ENCODE measurements at regions not wholly inside any gene's neighbourhood (a gene's known extent, or its start where the extent isn't known, plus 50 kb on each side); places are given as distances from the start of the nearest gene placed in this dataset.

GRCh38 chr2:238727585-238728329, 120.1 kb upstream of the TWIST2 start:
- H3K4me3 ChIP-seq (replicated peaks in 1 of 4; ENCODE audit: control extremely low read depth in 1 of 4, insufficient read depth in 1 of 4, low read depth in 3 of 4, low read length in 4 of 4): no peak overlapping the region
- H3K79me2 ChIP-seq (ENCODE audit: control insufficient read depth, insufficient read depth, low read length): no peaks in the 10 kb centered on the region
- no peaks in the 10 kb centered on the region for H3K9me3 ChIP-seq (ENCODE audit: control insufficient read depth, insufficient read depth, low read depth, low read length)
- no peaks in the 10 kb centered on the region for H3K27me3 ChIP-seq (ENCODE audit: control insufficient read depth, insufficient read depth, low read length)
- no peak for TF ChIP-seq CTCF (conservative IDR thresholded peaks at IDR 0.05 in 1 of 2, IDR thresholded peaks at IDR 0.05 in 1 of 2; ENCODE audit: low read depth in 1 of 2, low read length in 2 of 2)
- no peak for TF ChIP-seq EZH2 (IDR thresholded peaks at IDR 0.05; ENCODE audit: low read length, missing control alignments)
- DNase-seq (ENCODE audit: low read depth in 2 of 2): peak; percentile 63 to 81
- H3K9ac ChIP-seq (ENCODE audit: insufficient read depth, low read length): peak overlapping the region; percentile 40
- H3K27ac ChIP-seq (ENCODE audit: insufficient read depth, low read length): peak overlapping the region; percentile 89
- H3K4me1 ChIP-seq (ENCODE audit: control insufficient read depth, extremely low read depth, insufficient read depth, low read length): peaks cover 14% of the 10 kb centered on the region
- no peak overlapping the region for H2AFZ ChIP-seq (ENCODE audit: low read length)
- H4K20me1 ChIP-seq (ENCODE audit: control insufficient read depth, extremely low read depth, insufficient read depth, low read length): no peaks in the 10 kb centered on the region
- peak overlapping the region; percentile 63 for H3K4me2 ChIP-seq (ENCODE audit: extremely low read depth, insufficient read depth, low read length)
- no peaks in the 10 kb centered on the region for H3K36me3 ChIP-seq (ENCODE audit: control insufficient read depth, insufficient read depth, low read length)

GRCh38 chr2:238728330-238729260, 119.3 kb upstream of the TWIST2 start:
- Histone ChIP-seq H2AFZ (ENCODE audit: low read length) (peak overlapping the region; percentile 75), H4K20me1 (ENCODE audit: control insufficient read depth, extremely low read depth, insufficient read depth, low read length) (no peaks in the 10 kb centered on the region), H3K9me3 (ENCODE audit: control insufficient read depth, insufficient read depth, low read depth, low read length) (no peaks in the 10 kb centered on the region), H3K9ac (ENCODE audit: insufficient read depth, low read length) (peak overlapping the region; percentile 17), H3K27me3 (ENCODE audit: control insufficient read depth, insufficient read depth, low read length) (no peaks in the 10 kb centered on the region), H3K4me2 (ENCODE audit: extremely low read depth, insufficient read depth, low read length) (peak overlapping the region; percentile 63), H3K4me1 (ENCODE audit: control insufficient read depth, extremely low read depth, insufficient read depth, low read length) (peaks cover 14% of the 10 kb centered on the region), H3K36me3 (ENCODE audit: control insufficient read depth, insufficient read depth, low read length) (no peaks in the 10 kb centered on the region), H3K4me3 (replicated peaks in 1 of 4; ENCODE audit: control extremely low read depth in 1 of 4, insufficient read depth in 1 of 4, low read depth in 3 of 4, low read length in 4 of 4) (no peak overlapping the region), H3K79me2 (ENCODE audit: control insufficient read depth, insufficient read depth, low read length) (no peaks in the 10 kb centered on the region), H3K27ac (ENCODE audit: insufficient read depth, low read length) (peak overlapping the region; percentile 89)
- DNase-seq (ENCODE audit: low read depth in 2 of 2): peak; percentile 82 to 89
- TF ChIP-seq EZH2 (IDR thresholded peaks at IDR 0.05; ENCODE audit: low read length, missing control alignments) (no peak), CTCF (conservative IDR thresholded peaks at IDR 0.05 in 1 of 2, IDR thresholded peaks at IDR 0.05 in 1 of 2; ENCODE audit: low read depth in 1 of 2, low read length in 2 of 2) (no peak)

- H3K79me2 ChIP-seq (ENCODE audit: control insufficient read depth, insufficient read depth, low read length): no peaks in the 10 kb centered on the region
- peak overlapping the region; percentile 75 for H2AFZ ChIP-seq (ENCODE audit: low read length)
- H3K4me2 ChIP-seq (ENCODE audit: extremely low read depth, insufficient read depth, low read length): peak overlapping the region; percentile 63
- TF ChIP-seq CTCF (conservative IDR thresholded peaks at IDR 0.05 in 1 of 2, IDR thresholded peaks at IDR 0.05 in 1 of 2; ENCODE audit: low read depth in 1 of 2, low read length in 2 of 2) (no peak), EZH2 (IDR thresholded peaks at IDR 0.05; ENCODE audit: low read length, missing control alignments) (no peak)
- no peaks in the 10 kb centered on the region for H3K36me3 ChIP-seq (ENCODE audit: control insufficient read depth, insufficient read depth, low read length)
- H3K4me3 ChIP-seq (replicated peaks in 1 of 4; ENCODE audit: control extremely low read depth in 1 of 4, insufficient read depth in 1 of 4, low read depth in 3 of 4, low read length in 4 of 4): no peak overlapping the region
- no peaks in the 10 kb centered on the region for H4K20me1 ChIP-seq (ENCODE audit: control insufficient read depth, extremely low read depth, insufficient read depth, low read length)
- H3K9ac ChIP-seq (ENCODE audit: insufficient read depth, low read length): peak overlapping the region; percentile 11
- H3K27ac ChIP-seq (ENCODE audit: insufficient read depth, low read length): peak overlapping the region; percentile 89
- H3K4me1 ChIP-seq (ENCODE audit: control insufficient read depth, extremely low read depth, insufficient read depth, low read length): peaks cover 14% of the 10 kb centered on the region
- H3K9me3 ChIP-seq (ENCODE audit: control insufficient read depth, insufficient read depth, low read depth, low read length): no peaks in the 10 kb centered on the region
- no peak for DNase-seq (ENCODE audit: low read depth in 2 of 2)
- H3K27me3 ChIP-seq (ENCODE audit: control insufficient read depth, insufficient read depth, low read length): no peaks in the 10 kb centered on the region
Observed at GRCh38 chr2:238729261-238729935, 118.5 kb upstream of the TWIST2 start.

All from fibroblast of lung (primary cell).